Activated naive CD8-positive, alpha-beta T cell treated with anti-CD3 and anti-CD28 coated beads, Interleukin-2, amount 10 ng/mL, durations not matched to agents 7 days and 5 days (primary cell): ENCODE measurements at regions not wholly inside any gene's neighbourhood (a gene's known extent, or its start where the extent isn't known, plus 50 kb on each side); places are given as distances from the start of the nearest gene placed in this dataset.
"Not testable (repeated sequence)": the region's sequence is repeated elsewhere in the genome, so short reads cannot be mapped to it uniquely, and the experiment has no call there.

ENCODE experiments used
- ATAC-seq: fragments of 150-1000 bp; cut with Tn5 transposase; one replicate; pipeline ENCODE4 v1.10.0; 2021; ENCODE audit warnings: low read depth, moderate library complexity
- POLR2A ChIA-PET: fragments of 350-600 bp; sonication (Branson Sonifier 250); formaldehyde crosslinking; loops from one replicate; lab custom pipeline; 2021; ENCODE audit warnings: antibody characterized with exemption; lab: Charles Lee
- DNase-seq: peaks from one replicate; pipeline ENCODE4 v3.0.0; 2021
- H3K27ac Mint-ChIP-seq: one replicate; pipeline ENCODE4 v1.8.0; 2022; ENCODE audit warnings: mild to moderate bottlenecking, mixed read lengths
- H3K27me3 Mint-ChIP-seq: one replicate; pipeline ENCODE4 v1.8.0; 2022; ENCODE audit warnings: mild to moderate bottlenecking, moderate library complexity, mixed read lengths
- H3K36me3 Mint-ChIP-seq: one replicate; pipeline ENCODE4 v1.8.0; 2021; ENCODE audit warnings: mild to moderate bottlenecking, mixed read lengths
- H3K4me1 Mint-ChIP-seq: one replicate; pipeline ENCODE4 v1.8.0; 2021; ENCODE audit warnings: mixed read lengths
- H3K4me3 Mint-ChIP-seq: one replicate; pipeline ENCODE4 v1.8.0; 2022; ENCODE audit warnings: mild to moderate bottlenecking, moderate library complexity, mixed read lengths
- H3K9me3 Mint-ChIP-seq: one replicate; pipeline ENCODE4 v1.8.0; 2021; ENCODE audit warnings: mixed read lengths

GRCh38 chr14:53362916-53363315 is 209.8 kb upstream of the DDHD1 start:
- H3K4me1 Mint-ChIP-seq, H3K4me3 Mint-ChIP-seq, H3K9me3 Mint-ChIP-seq, DNase-seq, POLR2A ChIA-PET, ATAC-seq, H3K27ac Mint-ChIP-seq, H3K36me3 Mint-ChIP-seq, H3K27me3 Mint-ChIP-seq: not testable (repeated sequence)

GRCh38 chr14:53360829-53361228 is 207.7 kb upstream of the DDHD1 start:
- Mint-ChIP-seq H3K4me3 (no peak overlapping the region), H3K9me3 (peaks cover 6% of the 10 kb centered on the region), H3K27me3 (no peaks in the 10 kb centered on the region), H3K4me1 (no peaks in the 10 kb centered on the region), H3K27ac (no peak overlapping the region), H3K36me3 (no peaks in the 10 kb centered on the region)
- DNase-seq (no peak), ATAC-seq (no peak)
- POLR2A ChIA-PET = no interaction called here

- POLR2A ChIA-PET = no interaction called here
- Mint-ChIP-seq H3K4me1 (peaks cover 3% of the 10 kb centered on the region), H3K4me3 (no peak overlapping the region), H3K9me3 (peaks cover 6% of the 10 kb centered on the region), H3K27me3 (no peaks in the 10 kb centered on the region), H3K36me3 (no peaks in the 10 kb centered on the region), H3K27ac (no peak overlapping the region)
- DNase-seq (no peak), ATAC-seq (no peak)
Measured at GRCh38 chr14:53358166-53358565, 205.0 kb upstream of the DDHD1 start.

DNA sequence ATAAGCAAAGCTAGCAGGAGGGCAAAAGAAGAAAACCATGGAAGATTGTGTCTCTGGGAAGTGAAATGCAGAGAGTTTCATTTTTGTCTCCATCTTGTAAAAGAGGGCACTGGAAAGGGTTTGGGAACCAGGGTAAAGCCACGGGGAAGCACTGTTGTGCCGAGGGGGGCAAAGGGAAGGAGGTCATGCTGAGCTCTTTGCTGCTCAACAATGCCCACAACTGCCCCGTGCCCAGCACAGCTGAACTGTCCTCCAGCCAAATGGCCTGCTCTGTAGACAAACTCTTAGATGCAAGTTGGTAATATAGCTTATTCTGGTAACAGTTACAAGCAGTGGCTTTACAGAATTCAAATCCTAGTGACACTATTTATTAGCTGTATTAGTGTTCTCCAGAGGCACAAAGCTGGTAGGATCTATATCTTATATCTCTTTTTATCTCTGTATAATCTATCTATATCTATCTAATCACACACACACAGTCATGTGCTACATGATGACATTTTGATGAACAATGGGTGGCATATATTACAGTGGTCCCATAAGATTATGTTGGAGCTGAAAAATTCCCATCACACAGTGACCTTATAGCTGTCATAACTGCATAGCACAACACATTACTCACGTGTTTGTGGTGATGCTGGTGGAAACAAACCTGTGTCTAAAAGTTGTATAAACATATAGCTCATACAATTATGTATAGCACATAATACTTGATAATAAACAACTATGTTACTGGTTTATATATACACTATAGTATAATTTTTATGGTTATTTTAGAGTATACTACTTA is 203.4 kb upstream of the DDHD1 start:
- Mint-ChIP-seq H3K4me1 (peaks cover 3% of the 10 kb centered on the region), H3K36me3 (no peaks in the 10 kb centered on the region), H3K9me3 (peaks cover 4% of the 10 kb centered on the region), H3K27ac (no peak overlapping the region), H3K27me3 (no peaks in the 10 kb centered on the region), H3K4me3 (no peak overlapping the region)
- POLR2A ChIA-PET = no interaction called here
- DNase-seq = no peak
- no peak for ATAC-seq

GRCh38 chr14:53355581-53356112 is 202.5 kb upstream of the DDHD1 start:
- Mint-ChIP-seq H3K27ac (no peak overlapping the region), H3K9me3 (peaks cover 4% of the 10 kb centered on the region), H3K27me3 (no peaks in the 10 kb centered on the region), H3K36me3 (no peaks in the 10 kb centered on the region), H3K4me3 (no peak overlapping the region), H3K4me1 (peaks cover 5% of the 10 kb centered on the region)
- ATAC-seq (no peak), DNase-seq (no peak)
- POLR2A ChIA-PET = no interaction called here

- POLR2A ChIA-PET = no interaction called here
- ATAC-seq (no peak), DNase-seq (no peak)
- no peaks in the 10 kb centered on the region for H3K36me3 Mint-ChIP-seq
- H3K4me3 Mint-ChIP-seq = no peak overlapping the region
- no peak overlapping the region for H3K27ac Mint-ChIP-seq
- no peaks in the 10 kb centered on the region for H3K9me3 Mint-ChIP-seq
- no peaks in the 10 kb centered on the region for H3K27me3 Mint-ChIP-seq
- H3K4me1 Mint-ChIP-seq = peaks cover 5% of the 10 kb centered on the region
Measured at GRCh38 chr14:53354336-53354735, 201.2 kb upstream of the DDHD1 start.

DNA sequence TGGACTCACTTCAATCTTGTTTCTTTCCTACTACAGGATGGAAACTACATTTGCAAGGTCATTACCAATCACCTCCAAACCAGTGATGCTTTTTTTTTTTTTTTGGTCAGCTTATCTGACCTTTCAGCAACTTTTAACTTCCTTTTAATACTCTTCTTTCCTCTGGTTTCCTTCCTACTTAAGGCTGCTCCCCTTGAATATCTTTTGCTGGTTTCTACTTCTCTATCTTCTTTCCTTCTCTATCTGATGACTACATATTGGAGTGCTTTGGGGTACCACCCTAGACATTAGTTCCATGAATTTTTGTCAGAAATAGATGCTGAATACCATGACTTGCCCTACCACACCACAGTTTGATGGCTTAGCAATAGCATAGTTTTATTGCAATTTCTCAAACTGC is 197.7 kb upstream of the DDHD1 start:
- POLR2A ChIA-PET = no interaction called here
- peaks cover 5% of the 10 kb centered on the region for H3K4me1 Mint-ChIP-seq
- ATAC-seq = no peak
- H3K27ac Mint-ChIP-seq = peak overlapping the region; percentile 27
- H3K36me3 Mint-ChIP-seq = no peaks in the 10 kb centered on the region
- no peak overlapping the region for H3K4me3 Mint-ChIP-seq
- DNase-seq = no peak
- H3K9me3 Mint-ChIP-seq = no peaks in the 10 kb centered on the region
- H3K27me3 Mint-ChIP-seq = no peaks in the 10 kb centered on the region

DNA sequence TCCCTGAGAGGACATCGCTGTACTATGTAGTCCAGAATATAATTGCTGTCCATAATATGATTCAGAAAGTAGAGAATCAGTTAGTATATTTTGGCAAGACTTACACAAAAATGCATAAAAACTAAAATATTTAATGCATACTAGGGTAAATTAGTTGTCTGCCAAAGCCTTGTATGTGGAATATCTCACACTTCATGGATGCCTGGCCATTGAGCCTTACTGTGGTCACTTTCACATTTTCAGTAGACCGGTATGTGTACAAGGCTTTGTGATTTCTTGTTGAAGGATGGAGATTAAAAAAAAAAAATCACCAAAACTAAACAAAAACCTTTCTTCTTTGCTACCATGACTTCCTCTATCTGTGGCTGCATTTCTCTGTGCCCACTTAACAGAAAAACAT is 197.3 kb upstream of the DDHD1 start:
- DNase-seq = no peak
- POLR2A ChIA-PET = no interaction called here

DNA sequence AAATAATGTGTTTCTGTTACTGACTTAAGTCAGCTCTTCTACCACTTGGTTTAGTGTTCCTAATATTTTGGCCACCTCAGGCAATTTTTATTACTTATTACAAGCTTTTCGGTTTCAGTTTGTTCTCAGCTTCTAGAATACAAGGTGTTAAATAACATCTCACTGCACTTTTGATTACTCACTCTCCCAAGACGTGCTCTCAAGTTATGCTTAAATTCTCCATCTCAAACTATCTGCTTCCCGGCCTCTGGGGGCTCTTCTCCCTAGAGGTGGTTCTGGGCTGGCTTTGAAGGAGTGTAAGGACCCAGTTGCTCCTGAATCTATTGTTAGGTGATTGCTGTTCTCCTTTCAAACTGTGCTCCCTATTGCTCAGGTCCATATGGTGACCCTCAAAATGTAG is 193.9 kb upstream of the DDHD1 start:
- H3K27ac Mint-ChIP-seq = no peak overlapping the region
- DNase-seq (no peak), ATAC-seq (no peak)
- no peaks in the 10 kb centered on the region for H3K27me3 Mint-ChIP-seq
- POLR2A ChIA-PET = no interaction called here
- H3K9me3 Mint-ChIP-seq = no peaks in the 10 kb centered on the region
- no peaks in the 10 kb centered on the region for H3K36me3 Mint-ChIP-seq
- peaks cover 2% of the 10 kb centered on the region for H3K4me1 Mint-ChIP-seq
- H3K4me3 Mint-ChIP-seq = no peak overlapping the region

More for the DNA sequence above, 197.3 kb upstream of the DDHD1 start:
- no peak for ATAC-seq
- Mint-ChIP-seq H3K27ac (no peak overlapping the region), H3K4me3 (no peak overlapping the region), H3K4me1 (peaks cover 2% of the 10 kb centered on the region), H3K36me3 (no peaks in the 10 kb centered on the region), H3K27me3 (no peaks in the 10 kb centered on the region), H3K9me3 (no peaks in the 10 kb centered on the region)

- ATAC-seq = no peak
- POLR2A ChIA-PET = no interaction called here
- H3K27ac Mint-ChIP-seq = no peak overlapping the region
- no peaks in the 10 kb centered on the region for H3K4me1 Mint-ChIP-seq
- no peak for DNase-seq
- no peak overlapping the region for H3K4me3 Mint-ChIP-seq
- H3K9me3 Mint-ChIP-seq = no peaks in the 10 kb centered on the region
- H3K36me3 Mint-ChIP-seq = no peaks in the 10 kb centered on the region
- H3K27me3 Mint-ChIP-seq = no peaks in the 10 kb centered on the region
Measured at GRCh38 chr14:53341324-53341723, 188.2 kb upstream of the DDHD1 start.

DNA sequence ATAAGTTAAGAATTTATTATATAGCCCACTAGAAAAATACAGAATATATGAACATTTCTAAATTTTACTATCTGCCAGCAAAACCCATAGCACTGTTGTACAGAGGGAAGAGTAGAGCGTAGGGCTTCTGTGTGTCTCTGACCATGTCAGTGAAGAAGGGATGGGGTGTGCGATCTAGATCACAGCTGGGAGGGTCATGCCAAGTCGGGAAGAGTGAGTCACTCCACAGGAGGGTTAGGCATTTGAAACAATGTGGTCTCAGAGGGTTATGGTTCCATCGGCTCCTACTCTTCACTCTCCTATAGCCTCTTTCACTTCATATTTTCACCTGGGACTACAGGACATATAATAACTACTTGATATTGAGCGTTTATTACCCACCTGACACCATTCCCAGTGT is 185.1 kb upstream of the DDHD1 start:
- POLR2A ChIA-PET = no interaction called here
- Mint-ChIP-seq H3K4me3 (no peak overlapping the region), H3K27me3 (no peaks in the 10 kb centered on the region), H3K27ac (no peak overlapping the region), H3K36me3 (no peaks in the 10 kb centered on the region), H3K9me3 (no peaks in the 10 kb centered on the region), H3K4me1 (no peaks in the 10 kb centered on the region)
- DNase-seq = no peak
- ATAC-seq = no peak

DNA sequence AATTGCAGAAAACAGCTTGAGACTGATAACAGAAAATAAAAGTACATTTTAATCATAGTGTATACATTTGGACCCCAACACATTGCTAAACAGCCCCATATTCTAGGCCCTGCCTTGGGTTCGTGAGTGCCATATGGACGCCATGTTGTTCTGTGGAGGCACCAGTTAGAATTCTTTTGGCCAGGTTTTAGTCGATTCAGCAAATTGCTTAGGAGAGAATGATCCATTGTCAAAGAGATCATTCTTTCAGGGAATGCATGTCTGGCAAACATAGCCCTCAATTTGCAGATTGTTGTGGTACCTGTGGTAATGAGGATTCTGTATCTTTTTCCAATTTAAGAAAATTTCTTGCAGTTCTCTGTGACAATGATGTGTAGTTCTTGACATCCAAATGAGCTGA is 183.6 kb upstream of the DDHD1 start:
- no peaks in the 10 kb centered on the region for H3K27me3 Mint-ChIP-seq
- H3K9me3 Mint-ChIP-seq = no peaks in the 10 kb centered on the region
- POLR2A ChIA-PET = no interaction called here
- H3K36me3 Mint-ChIP-seq = no peaks in the 10 kb centered on the region
- no peak for DNase-seq
- no peak overlapping the region for H3K4me3 Mint-ChIP-seq
- no peak for ATAC-seq
- no peak overlapping the region for H3K27ac Mint-ChIP-seq
- H3K4me1 Mint-ChIP-seq = no peaks in the 10 kb centered on the region

GRCh38 chr14:53333809-53334208 is 180.7 kb upstream of the DDHD1 start:
- Mint-ChIP-seq H3K36me3 (no peaks in the 10 kb centered on the region), H3K27ac (no peak overlapping the region), H3K27me3 (no peaks in the 10 kb centered on the region), H3K4me3 (no peak overlapping the region), H3K9me3 (no peaks in the 10 kb centered on the region), H3K4me1 (no peaks in the 10 kb centered on the region)
- POLR2A ChIA-PET = no interaction called here
- no peak for ATAC-seq
- no peak for DNase-seq

GRCh38 chr14:53331921-53332320 is 178.8 kb upstream of the DDHD1 start:
- POLR2A ChIA-PET = no interaction called here
- Mint-ChIP-seq H3K4me1 (no peaks in the 10 kb centered on the region), H3K9me3 (no peaks in the 10 kb centered on the region), H3K27me3 (no peaks in the 10 kb centered on the region), H3K4me3 (no peak overlapping the region), H3K27ac (no peak overlapping the region), H3K36me3 (no peaks in the 10 kb centered on the region)
- no peak for ATAC-seq
- DNase-seq = no peak
